Astrocyte of the cerebellum (primary cell): ENCODE measurements at regions not wholly inside any gene's neighbourhood (a gene's known extent, or its start where the extent isn't known, plus 50 kb on each side); places are given as distances from the start of the nearest gene placed in this dataset.

Experiments used
- DNase-seq: peaks from one replicate; pipeline ENCODE4 v3.0.0-alpha.2; 2011; ENCODE audit warnings: low read depth
- H3K4me3 ChIP-seq: 2 replicates; pipeline ENCODE4 v1.5.1; 2011; ENCODE audit warnings: mild to moderate bottlenecking, low read depth, low read length, moderate library complexity
- in situ Hi-C: cut with HindIII; loops from 2 replicates; pipeline ENCODE4 v1.10.0; 2017; ENCODE audit warnings: low sequenced_read_pairs
- TF ChIP-seq, protein P1 (sequence below): IDR thresholded peaks from 2 replicates; pipeline ENCODE4 v1.5.1; 2012; ENCODE audit warnings: low read length, low read depth, moderate library complexity, mild to moderate bottlenecking; ENCODE audit errors: missing control alignments

DNA sequence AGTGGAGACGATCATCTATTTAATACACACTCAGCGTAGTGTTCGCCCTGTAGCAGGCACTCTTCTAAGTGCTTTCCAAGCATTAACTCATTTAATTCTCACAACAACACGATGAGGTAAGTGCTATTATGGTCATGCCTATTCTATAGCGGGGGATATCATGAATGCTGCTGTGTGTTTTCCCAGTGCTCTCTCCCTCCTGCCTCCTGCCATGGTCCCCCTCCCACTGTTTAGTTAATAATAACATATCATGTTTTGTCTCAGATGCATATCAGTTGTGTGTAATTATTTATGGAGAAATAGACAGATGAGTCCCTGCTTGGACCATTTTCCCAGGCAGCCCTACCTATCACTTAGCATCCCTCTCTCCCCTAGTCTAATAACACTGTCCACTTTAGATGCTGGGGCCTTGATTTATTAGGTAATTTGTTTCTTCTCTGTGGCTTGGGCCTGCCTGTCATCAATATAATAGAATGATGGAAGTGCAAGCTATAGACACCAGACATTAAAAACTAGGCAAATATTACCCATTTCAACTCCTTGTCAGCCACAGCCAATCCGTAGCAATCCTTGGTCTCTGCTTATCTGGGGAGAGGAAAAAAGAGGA, 122.9 kb upstream of the TLE3 start:
- no peak overlapping the region for H3K4me3 ChIP-seq
- in situ Hi-C loops, result no loop called here
- TF ChIP-seq, protein P1, sequence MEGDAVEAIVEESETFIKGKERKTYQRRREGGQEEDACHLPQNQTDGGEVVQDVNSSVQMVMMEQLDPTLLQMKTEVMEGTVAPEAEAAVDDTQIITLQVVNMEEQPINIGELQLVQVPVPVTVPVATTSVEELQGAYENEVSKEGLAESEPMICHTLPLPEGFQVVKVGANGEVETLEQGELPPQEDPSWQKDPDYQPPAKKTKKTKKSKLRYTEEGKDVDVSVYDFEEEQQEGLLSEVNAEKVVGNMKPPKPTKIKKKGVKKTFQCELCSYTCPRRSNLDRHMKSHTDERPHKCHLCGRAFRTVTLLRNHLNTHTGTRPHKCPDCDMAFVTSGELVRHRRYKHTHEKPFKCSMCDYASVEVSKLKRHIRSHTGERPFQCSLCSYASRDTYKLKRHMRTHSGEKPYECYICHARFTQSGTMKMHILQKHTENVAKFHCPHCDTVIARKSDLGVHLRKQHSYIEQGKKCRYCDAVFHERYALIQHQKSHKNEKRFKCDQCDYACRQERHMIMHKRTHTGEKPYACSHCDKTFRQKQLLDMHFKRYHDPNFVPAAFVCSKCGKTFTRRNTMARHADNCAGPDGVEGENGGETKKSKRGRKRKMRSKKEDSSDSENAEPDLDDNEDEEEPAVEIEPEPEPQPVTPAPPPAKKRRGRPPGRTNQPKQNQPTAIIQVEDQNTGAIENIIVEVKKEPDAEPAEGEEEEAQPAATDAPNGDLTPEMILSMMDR, result no peak
- DNase-seq, result no peak

DNA sequence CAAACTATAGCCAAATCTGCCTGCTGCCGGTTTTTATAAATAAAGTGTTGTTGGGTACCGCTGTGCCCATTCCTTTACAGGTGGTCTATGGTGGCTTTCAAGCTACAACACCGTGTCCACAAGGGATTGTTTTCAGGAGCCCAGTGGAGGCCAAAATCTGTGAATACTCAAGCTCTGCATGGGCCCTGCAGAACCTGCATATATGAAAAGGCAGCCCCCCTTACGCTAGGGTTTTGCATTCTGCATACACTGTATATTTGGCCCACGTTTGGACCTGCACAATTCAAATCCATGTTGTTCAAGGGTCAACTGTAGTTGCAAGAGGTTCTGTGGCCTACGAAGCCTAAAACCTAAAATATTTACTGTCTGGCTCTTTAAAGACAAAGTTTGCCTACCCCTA, 122.2 kb upstream of the TLE3 start:
- in situ Hi-C loops, result no loop called here
- TF ChIP-seq, protein P1, result no peak
- H3K4me3 ChIP-seq, result no peak overlapping the region
- DNase-seq, result no peak

DNA sequence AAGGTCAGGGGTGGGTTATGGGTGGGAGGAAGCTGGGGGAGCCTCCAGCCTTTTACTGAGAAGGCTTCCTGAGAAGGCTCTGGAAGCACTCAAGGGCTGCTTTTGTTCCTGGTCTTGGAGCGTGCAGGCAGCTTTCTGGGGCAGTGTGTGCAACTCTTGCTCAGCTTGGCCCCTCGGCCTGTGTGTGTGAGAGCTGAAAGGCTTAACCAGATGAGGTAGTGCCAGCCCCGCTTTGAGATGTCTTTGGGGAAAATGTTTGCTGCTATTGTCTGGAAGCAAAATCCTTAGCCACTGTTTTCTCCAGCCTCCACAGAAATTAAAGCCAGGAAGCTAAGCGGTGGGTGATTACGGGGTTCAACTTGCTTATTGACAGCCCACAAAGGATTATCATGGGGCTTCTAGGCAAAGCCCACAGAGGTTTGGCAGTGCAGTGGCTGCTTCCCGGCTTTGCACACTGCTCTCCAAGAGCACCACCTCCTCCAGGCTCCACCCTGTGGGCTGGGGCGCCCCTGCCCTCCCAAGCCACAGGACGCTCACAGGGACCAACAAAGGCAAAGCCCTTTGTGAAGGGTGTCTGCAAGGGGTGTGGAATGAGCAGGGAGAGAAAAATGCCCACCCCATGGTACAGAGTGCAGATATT, 121.7 kb upstream of the TLE3 start:
- in situ Hi-C loops, result no loop called here
- H3K4me3 ChIP-seq, result no peak overlapping the region
- TF ChIP-seq, protein P1, result no peak
- DNase-seq, result no peak

DNA sequence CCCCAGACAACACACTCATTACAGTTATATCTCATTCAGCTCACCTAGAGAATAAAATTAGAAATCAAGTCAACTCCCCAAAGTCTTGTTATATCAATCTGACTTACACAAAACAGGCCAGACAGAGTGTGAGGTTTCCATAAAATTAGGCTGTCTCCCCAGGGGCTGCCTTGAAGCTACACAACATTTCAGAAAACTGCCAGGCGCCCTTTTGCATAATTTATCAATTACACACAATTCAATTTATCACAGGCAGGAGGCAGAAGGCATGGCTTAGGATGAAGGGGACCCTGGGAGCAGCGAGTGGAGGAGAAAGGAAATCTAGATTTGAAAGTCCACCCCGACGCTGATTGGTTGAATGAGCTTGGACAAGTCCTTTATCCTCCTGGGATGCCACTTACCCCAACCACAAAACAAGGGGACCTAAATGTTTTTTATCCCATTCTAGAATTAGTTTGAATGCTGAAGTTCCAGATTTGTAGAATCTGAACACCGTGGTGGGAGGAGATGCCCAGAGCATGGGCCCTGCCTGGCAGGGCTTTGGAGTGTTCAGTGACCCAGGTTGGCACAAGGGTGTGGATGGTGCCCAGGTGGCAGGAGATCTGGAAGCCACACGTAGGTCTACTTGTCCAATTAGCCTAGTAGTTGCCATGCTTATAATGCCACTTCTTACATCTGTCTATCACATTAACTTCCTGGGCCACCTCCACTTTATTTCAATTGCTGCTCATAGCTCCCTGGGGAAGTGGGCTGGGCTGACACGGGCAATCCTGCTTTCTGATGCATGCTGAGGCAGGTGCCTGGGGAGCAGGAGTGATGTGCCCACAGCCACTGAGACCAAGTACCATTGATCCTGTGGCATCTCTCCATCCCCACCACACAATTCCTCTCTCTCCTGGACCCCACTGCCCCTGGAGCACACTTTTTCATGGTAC, 119.8 kb upstream of the TLE3 start:
- no peak for DNase-seq
- in situ Hi-C loops, result no loop called here
- H3K4me3 ChIP-seq, result no peak overlapping the region
- TF ChIP-seq, protein P1, result no peak

DNA sequence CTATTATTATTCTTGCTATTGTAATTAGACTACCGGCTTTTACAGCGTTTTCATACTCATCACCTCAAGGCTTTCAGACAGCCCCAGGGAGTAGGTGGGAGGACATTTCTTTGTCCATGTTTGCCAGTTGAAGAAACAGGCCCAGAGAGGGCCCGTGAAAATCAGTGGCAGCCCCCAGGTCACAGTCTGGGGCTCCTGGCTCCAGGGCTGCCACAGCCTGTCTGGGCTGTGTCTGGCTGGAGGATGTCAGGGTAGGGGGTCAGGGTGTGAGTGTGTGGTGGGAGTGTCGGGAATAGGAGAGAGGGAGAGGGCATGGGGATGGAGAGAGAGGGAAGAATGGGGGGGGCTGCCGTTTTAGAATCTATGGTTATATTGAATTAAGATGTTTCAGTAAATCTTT, 118.2 kb upstream of the TLE3 start:
- in situ Hi-C loops, result no loop called here
- H3K4me3 ChIP-seq, result no peak overlapping the region
- DNase-seq, result no peak
- TF ChIP-seq, protein P1, result no peak

DNA sequence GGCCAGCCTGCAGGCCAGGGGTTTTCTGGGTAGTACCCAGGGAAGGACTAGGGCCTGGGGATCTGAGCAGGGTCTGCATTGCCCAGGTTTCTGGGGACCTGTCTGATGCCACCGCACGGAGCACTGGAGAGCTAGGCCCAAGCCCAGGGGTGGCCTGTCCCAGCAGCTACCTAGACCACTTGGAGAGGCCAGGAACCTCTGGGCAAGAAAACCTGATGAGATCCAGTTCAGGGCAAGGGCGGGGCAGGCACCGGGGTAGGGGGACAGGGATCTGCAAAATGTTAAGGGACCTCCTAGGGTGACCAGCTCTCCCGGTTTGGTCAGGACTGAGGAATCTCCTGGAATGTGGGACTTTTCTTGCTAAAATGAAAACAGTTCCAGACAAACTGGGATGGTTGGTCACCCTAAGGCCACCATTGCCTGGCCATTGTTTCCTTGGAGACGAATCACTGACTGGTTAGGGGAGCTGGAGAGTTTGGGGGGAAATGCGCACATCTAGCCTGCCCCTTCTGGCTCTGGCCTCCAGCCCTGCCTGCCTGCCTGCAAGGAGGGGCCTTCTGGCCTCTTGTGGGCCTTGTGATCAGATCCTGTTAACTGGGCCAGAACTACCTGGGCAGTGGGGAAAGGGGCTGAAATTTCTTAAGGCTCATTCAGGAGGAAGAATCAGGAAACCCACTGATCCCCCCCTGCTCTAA, 117.4 kb upstream of the TLE3 start:
- in situ Hi-C loops, result no loop called here
- no peak overlapping the region for H3K4me3 ChIP-seq
- DNase-seq, result no peak
- TF ChIP-seq, protein P1, result no peak
